GM19452 (cell line): ENCODE measurements at regions not wholly inside any gene's neighbourhood (a gene's known extent, or its start where the extent isn't known, plus 50 kb on each side); places are given as distances from the start of the nearest gene placed in this dataset.
A peak's percentile ranks its signal among the peaks of the same experiment; 100 is the strongest.

Experiments used
- ATAC-seq: cut with Tn5 transposase; IDR thresholded peaks from one replicate; pipeline ENCODE4 v1.9.1; 2021; ENCODE audit not compliant: unreplicated experiment

DNA sequence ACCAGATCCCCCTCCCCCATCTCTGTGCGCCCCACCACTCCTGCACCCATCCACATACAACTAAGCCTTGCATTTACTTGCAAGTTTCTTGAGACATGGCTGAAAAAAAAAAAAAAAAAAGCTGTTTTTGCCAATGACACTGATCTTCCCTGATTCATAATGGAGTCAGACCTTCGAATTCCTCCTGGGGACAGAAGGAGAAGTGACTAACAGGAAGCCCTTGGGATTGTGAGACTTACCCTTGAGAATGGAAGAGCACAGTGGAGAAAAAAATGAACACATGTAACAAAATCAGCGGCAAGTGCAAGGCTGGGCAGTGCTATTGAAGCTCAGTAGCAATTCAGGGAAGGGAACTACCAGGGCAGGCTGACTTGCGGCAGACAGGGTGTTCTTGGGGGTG lies 288.4 kb downstream of the BCOR start:
- no peak for ATAC-seq

DNA sequence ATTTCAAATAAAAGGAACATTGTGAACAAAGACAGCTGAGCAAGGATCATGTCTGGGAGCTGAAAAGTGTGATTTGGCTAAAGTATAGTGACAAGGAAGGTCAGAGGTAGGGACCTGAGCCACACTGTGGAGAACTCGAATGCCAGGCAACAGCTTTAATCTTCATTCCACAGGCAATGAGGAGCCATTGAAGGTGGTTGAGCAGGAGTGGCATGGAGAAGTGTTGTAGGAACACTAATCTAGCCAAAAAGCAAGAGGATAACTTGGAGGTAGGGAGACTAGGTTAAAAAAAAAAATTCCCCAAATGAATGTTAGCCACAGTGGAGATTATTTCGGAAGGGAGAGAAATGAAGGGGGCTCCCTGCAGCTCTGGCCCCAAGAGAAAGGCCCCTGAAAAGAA lies 286.9 kb downstream of the BCOR start:
- ATAC-seq: no peak

DNA sequence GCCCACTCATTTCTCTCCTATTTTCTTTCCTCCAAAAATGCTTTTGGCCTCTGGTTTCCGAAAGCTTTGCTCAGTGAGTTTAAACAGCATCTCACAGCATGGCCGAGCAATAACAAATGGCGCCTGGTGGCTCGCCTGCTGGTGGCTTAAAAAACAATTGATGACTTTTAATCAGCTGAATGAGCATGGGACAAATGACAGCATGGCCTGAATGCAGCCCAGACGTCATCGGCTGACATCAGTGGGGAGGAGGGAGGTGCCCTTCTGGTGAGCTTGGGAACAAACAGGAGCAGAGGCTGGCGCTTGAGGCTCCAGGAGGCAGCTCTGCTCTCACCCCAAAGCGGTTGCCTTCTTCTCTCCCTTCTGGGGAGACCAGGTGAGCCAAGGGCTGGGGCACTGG lies 286.4 kb downstream of the BCOR start:
- ATAC-seq: no peak

DNA sequence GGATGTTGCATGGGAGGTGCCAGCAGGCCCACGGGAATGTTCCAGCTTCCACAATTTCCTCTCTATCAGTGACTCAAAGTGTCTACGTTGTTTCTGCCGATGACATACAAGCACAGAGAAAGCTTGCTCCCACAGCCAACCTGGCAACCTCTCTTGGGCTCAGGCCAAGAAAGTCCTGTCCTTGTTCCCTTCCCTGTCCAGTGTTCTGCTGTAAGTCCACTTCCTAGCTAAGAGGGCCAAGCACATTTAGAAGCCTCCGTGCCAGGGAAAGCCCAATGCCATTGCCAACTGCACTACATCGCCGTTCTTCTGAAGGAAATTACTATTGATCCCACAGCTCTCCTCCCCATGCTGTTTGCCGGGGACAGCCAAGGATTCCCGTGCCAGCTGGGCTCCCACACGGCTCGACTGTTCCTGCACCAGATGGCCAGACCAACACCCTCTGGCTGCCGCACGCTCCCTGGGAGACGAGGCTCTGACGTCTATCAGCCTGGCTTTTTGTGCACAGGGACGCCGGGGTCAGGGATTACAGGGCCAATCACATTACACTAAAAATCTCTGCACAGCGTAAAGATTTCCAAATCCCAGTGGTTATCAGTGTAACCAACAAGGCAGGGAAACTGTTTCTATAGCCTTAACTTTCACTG lies 284.0 kb downstream of the BCOR start:
- no peak for ATAC-seq

DNA sequence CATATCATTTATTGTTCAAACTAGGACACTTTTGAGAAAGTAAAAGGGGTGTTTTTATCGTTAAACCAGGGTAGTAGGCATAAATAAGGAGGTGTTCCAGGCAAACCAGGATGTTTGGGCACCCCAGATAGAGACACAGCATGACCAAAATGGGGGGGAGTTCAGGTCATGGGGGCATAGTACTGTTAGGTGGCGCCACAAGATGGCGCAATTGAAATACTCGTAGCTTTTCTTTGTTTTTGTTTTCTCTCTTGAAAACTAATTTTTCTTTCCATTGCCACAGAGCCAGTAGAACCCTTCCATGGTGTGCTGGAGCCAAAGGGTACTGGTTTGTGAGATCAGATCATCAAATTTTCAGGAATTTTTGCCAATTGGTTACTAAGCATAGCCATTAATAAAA lies 283.4 kb downstream of the BCOR start:
- ATAC-seq: no peak

DNA sequence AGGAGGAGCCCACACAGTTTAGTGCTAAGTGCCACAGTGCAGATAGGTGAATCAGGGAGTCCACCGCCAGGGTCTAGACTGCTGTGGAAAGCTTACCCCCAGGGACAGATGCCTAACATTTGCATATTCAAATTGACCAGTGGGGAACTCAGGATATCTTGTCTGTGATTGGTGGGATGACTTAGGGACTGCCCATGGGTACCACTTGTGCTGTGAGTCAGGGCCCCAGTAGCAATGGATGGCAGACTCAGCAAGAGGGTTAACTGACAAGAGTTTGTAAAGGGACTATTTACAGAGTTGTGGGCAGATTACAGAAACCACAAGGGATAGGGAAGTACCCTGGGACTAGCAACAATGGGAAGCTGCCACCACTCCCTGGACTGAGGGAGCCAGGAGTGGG lies 282.1 kb downstream of the BCOR start:
- ATAC-seq: peak; percentile 71

DNA sequence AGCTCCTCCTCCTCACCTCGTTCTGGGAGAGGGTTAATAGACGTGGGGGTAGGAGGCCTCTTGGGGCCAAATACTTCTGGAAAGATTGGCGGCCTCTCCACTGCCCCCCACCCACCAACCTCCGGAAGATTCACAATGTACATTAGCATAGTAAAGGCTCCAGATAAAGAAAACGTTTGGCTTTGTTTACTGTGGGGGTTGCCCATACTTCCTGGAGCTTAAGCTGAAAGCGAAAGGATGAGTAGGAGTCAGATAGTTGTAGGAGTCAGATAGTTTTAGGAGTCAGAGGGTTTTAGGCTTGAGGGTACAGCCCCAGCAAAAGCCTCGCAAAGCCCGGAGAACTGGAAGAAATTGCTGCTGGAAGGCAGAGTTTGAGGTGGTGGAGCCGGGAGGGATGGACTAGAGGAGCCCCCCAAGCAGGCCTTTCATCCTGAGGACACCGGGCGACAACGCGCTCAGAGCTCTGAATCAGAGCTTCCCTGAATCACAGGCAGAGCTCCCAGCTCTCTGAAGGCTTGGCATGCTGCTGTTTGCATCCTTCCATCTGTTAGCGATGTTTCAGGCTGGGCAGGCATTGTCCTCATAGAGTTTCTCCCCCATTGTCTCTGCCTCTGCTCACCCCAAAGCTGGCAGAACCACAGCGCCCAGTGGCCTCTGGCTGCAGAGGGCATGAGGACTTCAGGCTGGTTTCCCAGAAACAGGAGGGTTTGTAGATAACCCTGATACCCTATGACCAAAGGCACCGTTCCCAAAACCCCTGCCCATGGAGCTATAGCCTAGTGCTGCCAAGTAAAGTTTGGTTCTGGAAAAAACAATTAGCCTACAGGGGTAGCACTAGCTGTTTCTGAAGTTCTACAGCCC lies 280.7 kb downstream of the BCOR start:
- ATAC-seq: no peak

DNA sequence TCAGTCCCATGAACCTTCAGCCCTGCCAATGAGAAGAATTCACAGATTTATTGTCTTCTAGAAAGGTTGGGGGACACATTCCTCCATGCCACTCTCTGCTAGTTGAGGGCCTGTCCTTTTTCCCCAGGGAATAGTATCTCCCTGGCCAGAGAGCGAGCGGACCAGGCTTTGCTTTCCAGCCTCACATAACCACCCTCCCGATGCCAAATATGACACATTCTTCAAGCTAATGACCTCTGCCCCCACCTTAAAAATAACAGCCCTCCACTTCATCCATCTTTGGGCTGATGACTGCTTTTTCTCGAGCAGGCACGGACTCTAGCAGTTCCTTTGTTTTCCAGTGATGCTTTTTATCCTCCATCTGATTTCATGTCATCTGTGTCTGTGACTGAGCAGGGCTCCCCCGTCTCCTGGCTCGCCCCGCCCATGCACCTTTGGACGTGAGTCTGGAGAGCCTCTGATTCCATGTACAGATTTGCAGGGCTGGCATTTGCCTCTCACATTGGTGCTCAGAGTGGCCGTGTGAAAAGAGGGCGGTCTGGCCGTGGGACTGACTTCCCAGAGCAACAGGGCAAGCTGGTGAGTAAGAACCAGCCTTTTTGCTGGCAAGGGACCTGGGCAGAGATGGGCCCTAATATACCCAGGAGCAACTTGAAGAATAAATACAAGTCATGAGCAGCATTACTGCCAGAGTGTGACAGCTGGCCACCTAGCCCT lies 279.8 kb downstream of the BCOR start:
- ATAC-seq: no peak

DNA sequence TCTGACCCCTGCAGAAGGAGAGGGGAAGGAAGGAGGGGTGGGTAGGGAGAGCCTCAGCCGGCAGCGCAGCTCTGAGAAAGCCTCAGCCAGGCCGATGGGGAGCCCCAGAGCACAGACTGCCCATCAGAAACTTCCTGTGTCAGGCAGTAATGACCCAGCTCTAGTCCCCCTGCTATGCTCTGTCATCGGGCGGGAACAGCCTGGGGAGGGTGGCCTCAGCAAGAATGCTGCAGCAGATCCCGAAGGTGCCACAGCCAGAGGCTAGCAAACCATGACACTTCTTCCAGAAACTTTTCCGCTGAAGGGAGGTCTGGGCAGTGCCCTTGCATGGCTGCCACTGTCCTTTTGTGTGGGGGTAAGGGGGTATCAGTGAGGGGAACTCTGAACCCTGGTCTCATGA lies 279.0 kb downstream of the BCOR start:
- no peak for ATAC-seq

DNA sequence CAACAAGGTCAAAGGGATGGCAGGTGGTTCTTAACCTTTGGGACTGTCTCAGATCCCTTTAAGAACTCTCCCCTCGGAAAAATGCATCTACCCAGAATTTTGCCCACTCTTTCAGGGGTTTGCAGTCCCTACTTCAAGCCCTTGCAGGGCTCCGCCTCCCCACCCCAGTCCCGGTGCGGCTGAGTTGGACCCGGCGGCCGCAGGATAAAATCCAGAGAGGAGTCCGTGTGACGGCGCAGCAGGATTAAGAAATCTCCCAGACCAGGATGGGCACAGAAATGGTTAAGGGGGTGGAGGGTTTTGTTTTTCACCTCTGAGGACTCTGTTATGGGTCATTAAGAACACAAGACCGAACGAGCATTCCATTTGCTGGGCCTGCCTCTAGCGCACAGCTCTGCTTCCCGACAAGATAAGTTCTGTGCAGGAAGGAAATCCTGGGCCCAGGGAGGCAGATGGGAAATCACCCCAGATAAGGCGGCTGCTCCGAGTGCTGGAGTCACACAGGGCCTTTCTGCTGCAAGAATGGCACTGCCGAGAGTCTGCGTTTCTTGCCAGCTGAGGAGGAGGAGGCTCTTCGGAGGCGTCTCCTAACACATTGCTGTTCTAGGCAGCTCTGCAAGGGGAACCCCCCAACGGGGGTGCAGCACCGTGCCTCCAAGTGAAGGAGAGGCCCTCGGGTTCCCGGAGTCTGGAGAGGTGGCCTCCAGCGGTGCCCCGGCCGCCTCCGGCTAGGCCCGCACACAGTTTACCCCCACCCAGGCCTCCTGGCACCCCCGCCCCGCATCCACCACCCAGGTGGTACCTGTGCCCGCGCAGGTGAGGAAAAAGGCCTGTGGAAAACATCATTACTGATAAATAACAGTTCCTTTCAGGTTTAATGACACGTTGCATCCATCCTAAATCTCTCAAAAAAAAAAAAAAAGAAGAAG lies 277.6 kb downstream of the BCOR start:
- ATAC-seq: no peak

DNA sequence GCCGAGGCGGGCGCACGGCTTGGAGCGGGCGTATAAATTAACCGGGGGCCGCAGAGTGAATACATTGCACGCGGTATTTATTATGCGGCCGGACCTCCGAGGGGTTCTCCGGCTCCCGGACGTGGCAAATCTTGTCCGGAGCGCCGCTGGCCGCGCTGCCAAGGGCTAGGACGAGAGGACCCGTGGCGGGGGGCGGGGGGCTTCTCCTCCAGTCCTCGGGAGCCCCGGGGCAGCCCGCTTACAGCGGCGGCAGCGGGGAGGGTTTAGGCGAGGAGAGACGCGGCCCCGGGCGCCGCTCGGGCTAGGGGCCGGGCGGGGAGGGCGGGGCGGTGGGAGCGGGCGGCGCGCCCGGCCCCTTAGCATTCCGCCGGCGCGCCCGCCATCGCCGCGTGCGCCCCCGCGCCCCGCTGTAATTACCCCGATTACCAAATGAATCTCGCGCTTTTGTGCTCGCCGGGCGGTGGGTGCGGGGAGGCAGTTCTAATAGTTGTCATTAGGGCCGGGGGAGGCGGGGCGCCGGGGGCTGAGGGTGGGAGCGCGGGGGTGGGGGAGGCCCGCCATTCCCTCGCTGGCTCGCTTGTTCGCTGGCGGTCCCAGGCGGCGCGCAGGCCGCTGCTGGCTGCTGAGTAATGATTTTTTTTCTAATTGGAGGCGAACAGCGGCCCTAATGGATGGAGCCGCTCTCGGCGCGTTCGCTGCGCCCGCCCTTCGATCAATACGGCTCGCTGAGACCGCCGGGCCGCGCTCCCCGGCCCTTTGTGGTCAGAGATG lies 276.6 kb downstream of the BCOR start:
- ATAC-seq: no peak

DNA sequence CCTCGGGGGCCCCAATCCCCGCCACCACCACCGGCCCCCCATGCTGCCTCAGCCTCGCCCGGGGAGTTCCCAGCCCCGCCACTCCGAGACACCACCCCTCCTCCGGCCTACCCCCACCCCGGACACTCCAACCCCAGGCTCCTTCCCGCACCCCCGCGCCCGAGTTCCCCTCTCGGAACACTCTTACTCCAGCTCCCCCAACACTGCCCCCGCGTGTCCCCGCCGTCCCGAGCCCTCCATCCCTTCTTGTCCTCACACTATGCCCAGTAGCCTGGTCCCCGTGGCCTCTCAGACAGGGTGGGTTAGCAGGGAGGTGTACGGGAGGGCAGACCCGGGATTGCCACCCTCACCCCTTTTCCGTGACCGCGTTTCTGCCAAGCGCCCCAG lies 276.1 kb downstream of the BCOR start:
- ATAC-seq: no peak

DNA sequence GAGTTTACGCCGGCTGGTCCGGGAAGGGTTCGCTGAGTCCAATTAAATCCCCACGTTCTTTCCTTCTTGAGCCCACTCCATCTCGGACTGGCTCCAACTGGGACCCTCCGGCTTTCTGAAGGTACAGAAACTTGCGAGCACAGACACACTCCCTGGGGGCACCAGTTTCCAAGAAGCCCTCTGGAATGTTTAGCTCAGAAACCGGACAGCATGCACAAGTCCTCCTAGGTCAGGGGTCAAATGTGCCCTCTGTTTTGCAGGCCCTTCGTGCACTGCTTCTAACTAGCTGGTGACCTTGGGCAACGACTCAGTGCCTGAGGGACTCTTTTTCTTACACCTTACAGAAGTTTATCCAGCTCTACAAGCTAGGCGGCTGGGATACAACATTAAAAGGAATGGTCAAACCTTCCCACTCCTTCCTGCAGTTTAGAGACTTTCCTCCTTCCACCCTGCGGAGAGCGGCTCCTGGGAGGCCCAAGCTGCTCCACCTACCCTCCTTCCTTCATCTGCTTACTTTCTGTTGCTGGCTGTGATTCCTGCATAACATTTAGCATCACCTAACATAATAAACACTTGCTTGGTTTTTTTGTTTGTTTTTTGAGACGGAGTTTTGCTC lies 275.5 kb downstream of the BCOR start:
- no peak for ATAC-seq

DNA sequence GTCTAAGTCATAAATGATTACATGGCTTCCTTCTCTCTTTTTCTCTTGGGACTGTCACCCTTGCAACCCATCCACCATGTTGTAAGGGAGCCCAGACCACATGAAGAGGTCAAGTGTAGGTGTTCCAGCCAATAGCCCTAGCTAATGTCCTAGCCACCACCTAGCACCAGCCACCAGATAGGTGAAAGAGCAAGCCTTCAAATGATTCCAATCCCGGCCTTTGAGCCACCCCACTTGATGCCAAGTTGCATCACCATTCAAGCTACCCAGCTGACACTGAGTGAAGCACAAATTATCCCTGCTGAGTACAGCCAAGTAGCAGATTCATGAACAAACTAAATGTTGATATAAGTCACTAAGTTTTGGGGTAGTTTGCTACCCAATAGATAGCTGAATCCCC lies 274.3 kb downstream of the BCOR start:
- ATAC-seq: no peak

DNA sequence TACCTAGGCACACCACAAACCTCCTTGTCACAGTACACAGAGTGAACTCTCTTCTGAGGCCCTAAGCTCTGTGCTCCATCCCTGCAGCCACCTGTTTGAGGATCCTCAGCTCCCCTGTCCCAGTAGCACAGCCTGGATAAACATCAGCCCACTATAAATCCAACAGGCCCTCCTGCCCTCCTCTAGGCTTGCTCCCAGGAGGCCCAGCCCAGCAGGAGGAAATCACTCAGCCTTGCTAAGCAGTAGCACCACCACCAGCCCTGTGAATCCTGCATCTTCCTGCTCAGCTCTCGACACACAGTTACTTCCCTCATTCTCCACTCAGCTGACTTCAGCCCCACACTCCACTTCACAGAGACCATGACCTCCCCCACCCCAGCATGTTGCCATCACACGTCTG lies 273.9 kb downstream of the BCOR start:
- ATAC-seq: no peak

DNA sequence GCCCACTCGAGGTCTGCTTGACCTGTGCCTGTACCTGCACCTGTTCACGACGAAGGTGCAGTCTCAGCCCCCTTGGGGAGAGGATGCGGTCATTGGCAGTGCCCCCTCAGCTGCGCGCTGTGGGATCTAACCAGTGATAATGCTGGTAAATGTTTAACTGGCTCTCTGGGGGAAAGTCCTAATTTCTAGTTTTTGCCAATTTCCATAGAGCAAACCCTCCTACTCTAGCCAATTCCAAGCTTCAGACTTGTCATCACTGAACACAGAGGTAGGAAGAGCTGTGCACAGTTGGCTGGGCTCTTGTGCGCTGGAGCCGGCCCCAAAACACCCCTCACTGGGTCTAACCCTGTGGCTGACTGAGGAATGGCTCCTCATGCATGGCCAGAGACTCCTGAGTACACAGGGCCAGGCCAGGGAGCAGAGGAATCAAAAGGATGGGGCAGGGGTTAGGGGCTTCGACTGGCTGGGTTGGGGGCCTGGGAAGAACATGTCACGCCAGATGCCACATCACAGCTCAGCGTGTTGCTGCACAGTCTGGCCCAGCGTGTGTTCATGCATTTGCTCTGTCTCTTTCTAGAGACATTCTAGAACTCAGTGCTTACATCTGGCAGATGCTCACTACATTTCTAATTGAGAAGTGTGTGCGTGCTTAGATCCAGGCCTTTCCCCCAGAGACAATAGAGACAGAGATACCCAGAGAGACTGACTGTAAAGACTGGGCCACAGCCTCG lies 270.8 kb downstream of the BCOR start:
- no peak for ATAC-seq

DNA sequence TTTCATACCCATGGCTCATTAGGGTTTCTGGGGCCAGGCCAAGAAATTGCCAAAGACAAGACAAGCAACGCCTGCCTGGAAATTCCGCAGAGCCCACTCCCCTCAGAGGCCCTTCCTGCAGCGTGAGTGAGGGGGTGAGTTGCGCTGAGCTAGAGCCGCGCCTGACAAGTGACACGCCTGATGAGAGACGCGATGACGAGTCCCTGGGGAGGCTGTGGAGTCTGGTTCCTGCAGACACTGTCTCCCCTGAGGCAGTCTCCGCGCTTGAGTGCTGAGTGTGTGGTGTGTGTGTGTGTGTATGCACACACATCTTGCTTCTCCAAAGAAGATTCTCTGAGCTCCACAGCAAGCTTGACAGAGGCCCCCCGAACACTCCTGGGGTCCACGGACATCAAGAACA lies 269.8 kb downstream of the BCOR start:
- peak; percentile 78 for ATAC-seq

DNA sequence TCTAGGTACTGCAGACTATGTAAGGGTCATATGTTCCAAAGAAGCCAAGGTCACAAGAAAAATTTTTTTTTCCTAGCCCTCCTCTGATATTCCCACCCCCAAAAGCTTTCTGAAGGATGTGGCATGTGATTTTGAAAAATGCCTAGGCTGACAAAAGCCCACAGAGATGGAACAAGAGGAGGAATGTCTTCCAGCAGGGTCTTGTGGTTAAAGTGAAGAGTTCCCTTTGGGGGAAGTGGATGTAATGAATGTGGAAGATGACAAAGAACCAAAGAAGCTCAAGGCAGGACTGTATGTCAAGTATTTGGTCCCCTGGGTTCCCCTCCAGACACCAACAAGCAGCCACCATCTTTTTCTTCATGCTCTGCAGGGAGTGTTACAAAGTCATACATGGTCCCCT lies 268.8 kb downstream of the BCOR start:
- no peak for ATAC-seq

DNA sequence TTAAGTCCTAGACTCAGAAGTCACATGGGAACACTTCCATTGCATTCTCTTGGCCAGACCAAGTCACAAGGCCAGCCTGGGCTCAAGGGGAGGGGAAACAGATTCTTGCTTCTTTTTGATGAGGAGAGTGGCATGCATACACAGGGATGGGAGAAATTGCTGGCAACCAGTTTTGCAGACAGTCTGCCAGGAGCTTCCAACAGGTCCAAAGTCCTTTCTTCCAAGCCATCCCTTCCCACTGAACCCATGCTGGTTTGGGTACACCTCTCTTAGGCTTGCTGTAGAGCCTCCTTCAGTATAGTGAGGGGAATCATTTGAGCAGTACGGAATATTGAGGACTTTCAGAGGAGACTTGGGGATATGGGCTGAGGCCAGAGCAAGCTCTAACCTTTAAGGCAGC lies 267.8 kb downstream of the BCOR start:
- ATAC-seq: no peak
